PC-9 (cell line): ENCODE measurements at regions not wholly inside any gene's neighbourhood (a gene's known extent, or its start where the extent isn't known, plus 50 kb on each side); places are given as distances from the start of the nearest gene placed in this dataset.

Experiments
- BruUV-seq: library from RNA; stranded (reverse); fragments of 400-500 nt; replicated peaks from 2 replicates; lab custom pipeline; 2021; lab: Mats Ljungman, UMichigan
- CTCF ChIA-PET: fragments of 300-600 bp; sonication (Branson Sonifier 250); formaldehyde crosslinking; loops from one replicate; lab custom pipeline; 2022; ENCODE audit warnings: antibody characterized with exemption; lab: Charles Lee
- POLR2A ChIA-PET: fragments of 300-600 bp; sonication (Branson Sonifier 250); formaldehyde crosslinking; loops from one replicate; lab custom pipeline; 2022; ENCODE audit warnings: antibody characterized with exemption; ENCODE audit not compliant: unreplicated experiment; lab: Charles Lee
- DNase-seq, 2 experiments: peaks; one replicate each; pipeline versions ENCODE4 v3.0.0 to v3.0.0-alpha.2; 2015 to 2022; ENCODE audit warnings: mixed read lengths in 1 of 2
- H2AFZ ChIP-seq: fragments of 200-600 bp; sonication (generic); 2 replicates; pipeline ENCODE4 v1.8.1; 2017; ENCODE audit warnings: antibody characterized with exemption
- H3F3A ChIP-seq: fragments of 200-600 bp; sonication (generic); 2 replicates; pipeline ENCODE4 v1.8.1; 2017; ENCODE audit warnings: antibody characterized with exemption, mild to moderate bottlenecking, low read depth; ENCODE audit not compliant: insufficient read depth
- H3K27ac ChIP-seq: fragments of 200-600 bp; sonication (generic); 2 replicates; pipeline ENCODE4 v1.6.1; 2016; ENCODE audit warnings: mixed run types
- H3K27me3 ChIP-seq: fragments of 200-600 bp; sonication (generic); 2 replicates; pipeline ENCODE4 v1.6.1; 2016; ENCODE audit warnings: low read depth, mixed run types; ENCODE audit not compliant: insufficient read depth
- H3K36me3 ChIP-seq: fragments of 200-600 bp; sonication (generic); 2 replicates; pipeline ENCODE4 v1.6.1; 2016; ENCODE audit warnings: low read depth, mixed run types
- H3K4me1 ChIP-seq: fragments of 200-600 bp; sonication (generic); replicated peaks from 2 replicates; pipeline ENCODE4 v1.6.1; 2016; ENCODE audit warnings: mixed run types; ENCODE audit not compliant: insufficient read depth
- H3K4me2 ChIP-seq: fragments of 200-600 bp; sonication (generic); 2 replicates; pipeline ENCODE4 v1.6.1; 2017; ENCODE audit warnings: mixed run types
- H3K4me3 ChIP-seq: fragments of 200-600 bp; sonication (generic); 2 replicates; pipeline ENCODE4 v1.6.1; 2016; ENCODE audit warnings: mixed run types
- H3K79me2 ChIP-seq: fragments of 200-600 bp; sonication (generic); 2 replicates; pipeline ENCODE4 v1.6.1; 2017; ENCODE audit warnings: low read depth, mixed run types
- H3K9me2 ChIP-seq: fragments of 200-600 bp; sonication (generic); 2 replicates; pipeline ENCODE4 v1.8.1; 2017; ENCODE audit warnings: mild to moderate bottlenecking; ENCODE audit not compliant: insufficient read depth
- H3K9me3 ChIP-seq: fragments of 200-600 bp; sonication (generic); 2 replicates; pipeline ENCODE4 v1.8.1; 2016; ENCODE audit warnings: low read depth; ENCODE audit not compliant: insufficient read depth
- H4K20me1 ChIP-seq: fragments of 200-600 bp; sonication (generic); 2 replicates; pipeline ENCODE4 v1.8.1; 2017; ENCODE audit not compliant: insufficient read depth
- CTCF ChIP-seq: fragments of 200-600 bp; sonication (generic); conservative IDR thresholded peaks from 2 replicates; pipeline ENCODE4 v1.6.1; 2017; ENCODE audit warnings: mixed run types, antibody characterized with exemption, mild to moderate bottlenecking, moderate library complexity
- EZH2 ChIP-seq: fragments of 200-600 bp; sonication (generic); IDR thresholded peaks from 2 replicates; pipeline ENCODE4 v1.8.0; 2017; ENCODE audit warnings: antibody characterized with exemption, low read depth
- intact Hi-C: fragments of 100-400 bp; cut with micrococcal nuclease; formaldehyde crosslinking; loops from one replicate; pipeline ENCODE4 v1.10.0; 2022; ENCODE audit not compliant: unreplicated experiment

- Histone ChIP-seq H3K9me3 (no peaks in the 10 kb centered on the region; the same call in 1 of the 2 replicates), H3K4me1 (no peaks in the 10 kb centered on the region), H3K4me3 (no peak overlapping the region), H3K27ac (no peak overlapping the region), H3K36me3 (no peaks in the 10 kb centered on the region), H3F3A (no peaks in the 10 kb centered on the region), H3K27me3 (peaks cover 99% of the 10 kb centered on the region), H3K79me2 (no peaks in the 10 kb centered on the region), H2AFZ (no peak overlapping the region), H4K20me1 (no peaks in the 10 kb centered on the region), H3K9me2 (no peaks in the 10 kb centered on the region), H3K4me2 (no peak overlapping the region)
- ChIA-PET CTCF (no interaction called here), POLR2A (no interaction called here)
- intact Hi-C loops = no loop called here
- BruUV-seq = no TSS peak
- DNase-seq = no peak
- TF ChIP-seq CTCF = no peak
- no peak for TF ChIP-seq EZH2
These were observed 250.1 kb downstream of the NDUFA10 start for GRCh38 chr2:239774933-239775622.

GRCh38 chr2:239774142-239774462, 251.0 kb downstream of the NDUFA10 start:
- POLR2A ChIA-PET = no interaction called here
- TF ChIP-seq CTCF (no peak), EZH2 (no peak)
- no peaks in the 10 kb centered on the region for H4K20me1 ChIP-seq
- no peaks in the 10 kb centered on the region; the same call in 1 of the 2 replicates for H3K9me3 ChIP-seq
- intact Hi-C loops = no loop called here
- peaks cover 99% of the 10 kb centered on the region for H3K27me3 ChIP-seq
- no peaks in the 10 kb centered on the region for H3K9me2 ChIP-seq
- no peaks in the 10 kb centered on the region for H3K36me3 ChIP-seq
- H2AFZ ChIP-seq = no peak overlapping the region
- H3K27ac ChIP-seq = no peak overlapping the region
- CTCF ChIA-PET = no interaction called here
- no TSS peak for BruUV-seq
- H3K4me1 ChIP-seq = no peaks in the 10 kb centered on the region
- no peaks in the 10 kb centered on the region for H3K79me2 ChIP-seq
- H3K4me3 ChIP-seq = no peak overlapping the region
- no peaks in the 10 kb centered on the region for H3F3A ChIP-seq
- H3K4me2 ChIP-seq = no peak overlapping the region
- DNase-seq = no peak

- Histone ChIP-seq H3K4me2 (no peak overlapping the region), H3K27me3 (peaks cover 99% of the 10 kb centered on the region), H2AFZ (no peak overlapping the region), H4K20me1 (no peaks in the 10 kb centered on the region), H3K27ac (no peak overlapping the region), H3K79me2 (no peaks in the 10 kb centered on the region), H3K9me3 (no peaks in the 10 kb centered on the region; the same call in 1 of the 2 replicates), H3K36me3 (no peaks in the 10 kb centered on the region), H3F3A (no peaks in the 10 kb centered on the region), H3K4me1 (no peaks in the 10 kb centered on the region), H3K9me2 (no peaks in the 10 kb centered on the region), H3K4me3 (no peak overlapping the region)
- DNase-seq = no peak
- ChIA-PET CTCF (no interaction called here), POLR2A (no interaction called here)
- intact Hi-C loops = no loop called here
- BruUV-seq = no TSS peak
- TF ChIP-seq EZH2 = no peak
- TF ChIP-seq CTCF = no peak
These were observed 251.7 kb downstream of the NDUFA10 start for GRCh38 chr2:239773228-239774141.
